ENCODE measurements at regions not wholly inside any gene's neighbourhood (a gene's known extent, or its start where the extent isn't known, plus 50 kb on each side); places are given as distances from the start of the nearest gene placed in this dataset.

- TF ChIP-seq FOXP2 (optimal IDR thresholded peaks at IDR 0.05; ENCODE audit: borderline replicate concordance, extremely low read depth, extremely low read length, insufficient read depth) (no peak), SIN3A (IDR thresholded peaks at IDR 0.05; ENCODE audit: borderline replicate concordance, insufficient read depth, low read length) (no peak), REST (IDR thresholded peaks at IDR 0.05; ENCODE audit: insufficient read depth in 1 of 2, low read depth in 2 of 2, low read length in 2 of 2) (no peak), TAF1 (IDR thresholded peaks at IDR 0.05; ENCODE audit: borderline replicate concordance, insufficient read depth, low read length) (no peak), POLR2AphosphoS5 (IDR thresholded peaks at IDR 0.05; ENCODE audit: low read depth, low read length) (no peak)
Observed at GRCh38 chr11:105245781-105246315, 106.3 kb upstream of the CARD18 start.

DNA sequence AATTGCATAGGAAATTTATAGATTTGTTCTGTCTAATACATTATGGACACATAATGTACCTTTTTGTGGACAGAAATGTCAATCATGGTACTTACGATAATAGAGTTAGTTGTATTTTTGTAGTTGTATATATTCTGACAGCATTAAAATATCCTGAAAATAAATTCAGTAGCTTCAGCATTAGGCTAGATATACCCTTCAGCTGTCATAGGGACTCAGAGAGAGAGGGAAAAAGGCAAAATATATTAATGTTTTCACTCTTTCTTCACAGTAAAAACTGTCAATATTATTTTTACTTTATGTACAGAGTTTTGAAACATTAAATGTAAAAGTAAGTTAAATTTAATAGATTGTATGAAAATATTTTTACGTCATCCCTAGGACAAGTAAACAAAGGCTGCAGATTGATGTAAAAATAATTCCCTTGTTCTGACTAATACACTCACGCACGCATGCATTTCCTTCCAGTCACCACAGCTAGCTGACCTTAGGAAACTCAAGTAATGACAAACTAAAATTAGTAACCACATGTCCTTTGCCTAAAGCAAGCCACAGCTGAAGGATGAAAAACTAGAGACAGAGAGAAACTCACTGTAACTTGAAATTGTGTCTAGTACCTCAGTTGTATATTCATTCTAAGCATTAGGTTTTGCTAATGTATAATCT lies 104.7 kb upstream of the CARD18 start:
- TF ChIP-seq SIN3A (IDR thresholded peaks at IDR 0.05; ENCODE audit: borderline replicate concordance, insufficient read depth, low read length) (no peak), TAF1 (IDR thresholded peaks at IDR 0.05; ENCODE audit: borderline replicate concordance, insufficient read depth, low read length) (no peak), FOXP2 (optimal IDR thresholded peaks at IDR 0.05; ENCODE audit: borderline replicate concordance, extremely low read depth, extremely low read length, insufficient read depth) (no peak), REST (IDR thresholded peaks at IDR 0.05; ENCODE audit: insufficient read depth in 1 of 2, low read depth in 2 of 2, low read length in 2 of 2) (no peak), POLR2AphosphoS5 (IDR thresholded peaks at IDR 0.05; ENCODE audit: low read depth, low read length) (no peak)

- no peak for TF ChIP-seq POLR2AphosphoS5 (IDR thresholded peaks at IDR 0.05; ENCODE audit: low read depth, low read length)
- TF ChIP-seq TAF1 (IDR thresholded peaks at IDR 0.05; ENCODE audit: borderline replicate concordance, insufficient read depth, low read length) = no peak
- no peak for TF ChIP-seq REST (IDR thresholded peaks at IDR 0.05; ENCODE audit: insufficient read depth in 1 of 2, low read depth in 2 of 2, low read length in 2 of 2)
- no peak for TF ChIP-seq FOXP2 (optimal IDR thresholded peaks at IDR 0.05; ENCODE audit: borderline replicate concordance, extremely low read depth, extremely low read length, insufficient read depth)
- no peak for TF ChIP-seq SIN3A (IDR thresholded peaks at IDR 0.05; ENCODE audit: borderline replicate concordance, insufficient read depth, low read length)
Observed at GRCh38 chr11:105241136-105241535, 101.6 kb upstream of the CARD18 start.

DNA sequence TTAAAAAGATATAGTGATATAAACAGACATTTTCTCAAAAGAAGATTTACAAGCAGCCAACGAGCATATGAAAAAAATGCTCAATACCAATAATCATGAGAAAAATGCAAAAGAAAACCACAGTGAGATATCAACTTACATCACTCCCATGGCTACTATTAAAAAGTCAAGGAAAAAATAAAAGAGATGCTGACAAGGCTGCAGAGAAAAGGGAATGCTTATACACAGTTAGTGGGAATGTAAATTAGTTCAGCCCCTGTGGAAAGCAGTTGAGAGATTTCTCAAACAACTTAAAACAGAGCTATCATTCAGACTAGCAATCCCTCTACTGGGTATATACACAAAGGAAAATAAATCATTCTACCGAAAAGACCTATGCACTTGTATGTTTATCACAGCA lies 97.1 kb upstream of the CARD18 start:
- TF ChIP-seq TAF1 (IDR thresholded peaks at IDR 0.05; ENCODE audit: borderline replicate concordance, insufficient read depth, low read length) (no peak), POLR2AphosphoS5 (IDR thresholded peaks at IDR 0.05; ENCODE audit: low read depth, low read length) (no peak), SIN3A (IDR thresholded peaks at IDR 0.05; ENCODE audit: borderline replicate concordance, insufficient read depth, low read length) (no peak), FOXP2 (optimal IDR thresholded peaks at IDR 0.05; ENCODE audit: borderline replicate concordance, extremely low read depth, extremely low read length, insufficient read depth) (no peak), REST (IDR thresholded peaks at IDR 0.05; ENCODE audit: insufficient read depth in 1 of 2, low read depth in 2 of 2, low read length in 2 of 2) (no peak)

Data from PFSK-1 (cell line).